DOHH2 (cell line): ENCODE measurements at regions not wholly inside any gene's neighbourhood (a gene's known extent, or its start where the extent isn't known, plus 50 kb on each side); places are given as distances from the start of the nearest gene placed in this dataset.

Experiments
- H3F3A ChIP-seq: fragments of 200-600 bp; sonication (generic), shearing (Covaris generic); 2 replicates; pipeline ENCODE4 v1.6.0; 2016; ENCODE audit warnings: antibody characterized with exemption, mild to moderate bottlenecking; ENCODE audit not compliant: control insufficient read depth, insufficient read depth
- H3K27ac ChIP-seq: fragments of 200-600 bp; sonication (generic); 2 replicates; pipeline ENCODE4 v1.5.1; 2014; ENCODE audit warnings: low read depth, mild to moderate bottlenecking, low read length, moderate library complexity
- H3K27me3 ChIP-seq: fragments of 200-600 bp; sonication (generic); 2 replicates; pipeline ENCODE4 v1.6.1; 2014; ENCODE audit warnings: mild to moderate bottlenecking, low read length, mixed read lengths; ENCODE audit not compliant: control insufficient read depth
- H3K36me3 ChIP-seq: fragments of 200-600 bp; sonication (generic); 2 replicates; pipeline ENCODE4 v1.6.1; 2014; ENCODE audit warnings: mild to moderate bottlenecking, low read length, moderate library complexity, mixed read lengths; ENCODE audit not compliant: control insufficient read depth
- H3K4me1 ChIP-seq: fragments of 200-600 bp; sonication (generic); 2 replicates; pipeline ENCODE4 v1.6.1; 2014; ENCODE audit warnings: mild to moderate bottlenecking, low read length, mixed read lengths; ENCODE audit not compliant: control insufficient read depth
- H3K4me2 ChIP-seq: fragments of 200-600 bp; sonication (generic); 2 replicates; pipeline ENCODE4 v1.6.0; 2014; ENCODE audit warnings: mild to moderate bottlenecking, low read length, moderate library complexity
- H3K4me3 ChIP-seq: fragments of 200-600 bp; sonication (generic); 2 replicates; pipeline ENCODE4 v1.5.1; 2014; ENCODE audit warnings: mild to moderate bottlenecking, low read length, mixed read lengths
- H3K79me2 ChIP-seq: fragments of 200-600 bp; sonication (generic); 2 replicates; pipeline ENCODE4 v1.6.1; 2014; ENCODE audit warnings: mild to moderate bottlenecking, low read length, mixed read lengths; ENCODE audit not compliant: control insufficient read depth
- H3K9me2 ChIP-seq: fragments of 200-600 bp; sonication (generic); replicated peaks from 2 replicates; pipeline ENCODE4 v1.6.1; 2014; ENCODE audit warnings: mild to moderate bottlenecking, low read length, mixed read lengths; ENCODE audit not compliant: control insufficient read depth
- H3K9me3 ChIP-seq: fragments of 200-600 bp; sonication (generic); 2 replicates; pipeline ENCODE4 v1.6.1; 2014; ENCODE audit warnings: antibody characterized with exemption, low read length, mixed read lengths; ENCODE audit not compliant: control insufficient read depth, insufficient read depth
- H4K20me1 ChIP-seq: fragments of 200-600 bp; sonication (generic); 2 replicates; pipeline ENCODE4 v1.6.0; 2014; ENCODE audit warnings: low read depth, mild to moderate bottlenecking, antibody characterized with exemption, low read length, moderate library complexity; ENCODE audit not compliant: control insufficient read depth, insufficient read depth
- EZH2phosphoT487 ChIP-seq: fragments of 200-600 bp; sonication (generic); IDR thresholded peaks from 2 replicates; pipeline ENCODE4 v1.6.1; 2017; ENCODE audit warnings: borderline replicate concordance, mild to moderate bottlenecking, antibody characterized with exemption, low read length, moderate library complexity, mixed read lengths
- TF ChIP-seq, protein P1 (sequence below): fragments of 200-600 bp; sonication (generic); IDR thresholded peaks from one replicate; pipeline ENCODE4 v1.5.1; 2014; ENCODE audit warnings: antibody characterized with exemption, mild to moderate bottlenecking, low read depth, low read length; ENCODE audit not compliant: poor library complexity, severe bottlenecking

DNA sequence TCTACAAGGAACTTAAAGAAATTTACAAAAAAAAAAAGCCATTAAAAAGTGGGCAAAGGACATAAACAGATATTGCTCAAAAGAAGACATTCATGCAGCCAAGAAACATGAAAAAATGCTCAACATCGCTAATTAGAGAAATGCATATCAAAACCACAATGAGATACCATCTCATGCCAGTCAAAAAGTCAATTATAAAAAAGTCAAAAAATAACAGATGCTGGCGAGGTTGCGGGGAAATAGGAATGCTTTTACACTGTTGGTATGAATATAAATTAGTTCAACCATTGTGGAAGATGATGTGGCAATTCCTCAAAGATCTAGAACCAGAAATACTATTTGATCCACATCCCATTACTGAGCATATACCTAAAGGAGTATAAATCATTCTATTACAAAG lies 411.9 kb upstream of the MARCKS start:
- Histone ChIP-seq H3K4me3 (no peak overlapping the region), H3K9me2 (no peaks in the 10 kb centered on the region), H3K9me3 (no peaks in the 10 kb centered on the region), H3K4me1 (no peaks in the 10 kb centered on the region), H3K27ac (no peak overlapping the region), H3K4me2 (no peak overlapping the region), H3K27me3 (no peaks in the 10 kb centered on the region), H4K20me1 (no peaks in the 10 kb centered on the region), H3K36me3 (no peaks in the 10 kb centered on the region), H3F3A (no peaks in the 10 kb centered on the region), H3K79me2 (no peaks in the 10 kb centered on the region)
- TF ChIP-seq, protein P1, sequence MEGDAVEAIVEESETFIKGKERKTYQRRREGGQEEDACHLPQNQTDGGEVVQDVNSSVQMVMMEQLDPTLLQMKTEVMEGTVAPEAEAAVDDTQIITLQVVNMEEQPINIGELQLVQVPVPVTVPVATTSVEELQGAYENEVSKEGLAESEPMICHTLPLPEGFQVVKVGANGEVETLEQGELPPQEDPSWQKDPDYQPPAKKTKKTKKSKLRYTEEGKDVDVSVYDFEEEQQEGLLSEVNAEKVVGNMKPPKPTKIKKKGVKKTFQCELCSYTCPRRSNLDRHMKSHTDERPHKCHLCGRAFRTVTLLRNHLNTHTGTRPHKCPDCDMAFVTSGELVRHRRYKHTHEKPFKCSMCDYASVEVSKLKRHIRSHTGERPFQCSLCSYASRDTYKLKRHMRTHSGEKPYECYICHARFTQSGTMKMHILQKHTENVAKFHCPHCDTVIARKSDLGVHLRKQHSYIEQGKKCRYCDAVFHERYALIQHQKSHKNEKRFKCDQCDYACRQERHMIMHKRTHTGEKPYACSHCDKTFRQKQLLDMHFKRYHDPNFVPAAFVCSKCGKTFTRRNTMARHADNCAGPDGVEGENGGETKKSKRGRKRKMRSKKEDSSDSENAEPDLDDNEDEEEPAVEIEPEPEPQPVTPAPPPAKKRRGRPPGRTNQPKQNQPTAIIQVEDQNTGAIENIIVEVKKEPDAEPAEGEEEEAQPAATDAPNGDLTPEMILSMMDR = no peak

DNA sequence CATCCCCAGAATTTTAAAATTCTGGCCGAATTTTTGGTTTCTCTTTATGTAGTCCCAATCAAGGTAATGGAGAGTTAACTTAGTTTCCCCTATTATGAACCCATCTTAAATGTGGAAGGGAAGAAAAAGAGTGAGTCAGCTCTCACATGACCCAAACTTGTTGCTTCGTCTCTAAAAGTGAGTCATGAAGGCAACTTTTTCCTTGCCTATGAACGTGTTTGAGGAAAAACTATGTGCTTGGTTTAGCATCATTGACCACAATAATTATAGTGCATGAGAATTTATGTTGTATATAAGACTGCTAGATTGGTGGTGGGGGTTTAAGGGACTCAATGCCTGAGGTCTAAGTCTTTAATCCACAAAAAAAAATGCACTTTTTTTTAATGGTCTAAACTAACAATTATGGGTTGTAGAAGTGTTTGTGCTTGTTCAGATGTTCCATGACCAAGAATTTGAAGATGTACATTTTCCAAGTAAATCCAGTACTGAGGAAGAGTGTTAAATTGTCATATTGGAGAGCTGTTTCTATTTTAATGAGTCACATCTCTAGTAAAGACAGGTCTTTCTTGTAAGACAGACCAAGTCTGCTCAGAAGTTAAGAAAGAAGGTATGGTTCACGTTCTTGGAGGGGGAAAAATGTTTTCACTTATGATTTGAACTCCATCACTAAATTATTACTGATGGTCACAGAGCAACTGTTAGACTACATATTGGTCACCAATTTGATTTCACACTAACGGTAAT lies 409.9 kb upstream of the MARCKS start:
- H3K27me3 ChIP-seq = no peaks in the 10 kb centered on the region
- H3F3A ChIP-seq = no peaks in the 10 kb centered on the region
- H3K9me2 ChIP-seq = no peaks in the 10 kb centered on the region
- no peaks in the 10 kb centered on the region for H3K4me1 ChIP-seq
- no peaks in the 10 kb centered on the region for H4K20me1 ChIP-seq
- TF ChIP-seq EZH2phosphoT487 = no peak
- TF ChIP-seq, protein P1 = no peak
- H3K27ac ChIP-seq = no peak overlapping the region
- no peak overlapping the region for H3K4me3 ChIP-seq
- H3K4me2 ChIP-seq = no peak overlapping the region
- H3K36me3 ChIP-seq = no peaks in the 10 kb centered on the region
- no peaks in the 10 kb centered on the region for H3K9me3 ChIP-seq
- H3K79me2 ChIP-seq = no peaks in the 10 kb centered on the region

DNA sequence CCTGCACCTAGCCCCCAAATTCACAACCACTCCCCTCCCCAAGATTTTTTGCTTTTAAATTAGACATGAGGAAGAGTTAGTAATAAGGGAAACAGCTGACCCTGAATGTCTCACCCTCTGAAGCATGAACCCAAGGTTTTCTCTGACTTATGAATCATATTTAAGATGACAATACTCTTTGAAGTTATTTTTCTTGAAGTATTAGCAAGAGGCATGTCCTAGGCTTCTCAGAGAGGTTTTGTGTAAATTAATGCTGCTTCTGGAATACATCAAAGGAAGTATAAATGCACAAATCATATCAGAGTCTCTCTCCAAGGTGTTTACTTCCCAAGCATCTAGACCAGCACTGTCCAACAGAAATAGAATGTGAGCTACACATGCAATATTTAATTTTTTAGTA lies 408.1 kb upstream of the MARCKS start:
- Histone ChIP-seq H3K27me3 (no peaks in the 10 kb centered on the region), H3K4me1 (no peaks in the 10 kb centered on the region), H4K20me1 (no peaks in the 10 kb centered on the region), H3K79me2 (no peaks in the 10 kb centered on the region), H3K9me3 (no peaks in the 10 kb centered on the region), H3K9me2 (no peaks in the 10 kb centered on the region), H3F3A (no peaks in the 10 kb centered on the region), H3K4me2 (no peak overlapping the region), H3K36me3 (no peaks in the 10 kb centered on the region), H3K27ac (no peak overlapping the region), H3K4me3 (no peak overlapping the region)
- TF ChIP-seq, protein P1 = no peak
- no peak for TF ChIP-seq EZH2phosphoT487
